22Rv1 (cell line): ENCODE measurements at regions not wholly inside any gene's neighbourhood (a gene's known extent, or its start where the extent isn't known, plus 50 kb on each side); places are given as distances from the start of the nearest gene placed in this dataset.

ENCODE experiments used
- CTCF ChIP-seq: fragments of 450-650 bp; IDR thresholded peaks from 2 replicates; pipeline ENCODE4 v1.5.1; 2017; ENCODE audit warnings: mild to moderate bottlenecking
- ZFX ChIP-seq: fragments of 450-650 bp; IDR thresholded peaks from 2 replicates; pipeline ENCODE4 v1.6.1; 2017; ENCODE audit warnings: antibody characterized with exemption, borderline replicate concordance

- TF ChIP-seq CTCF: no peak
- TF ChIP-seq ZFX: no peak
Observed at GRCh38 chr18:77455004-77455403, 205.4 kb downstream of the GALR1 start.
